NCI-H1417 treated with DMSO at 0.1 percent for 48 hours (cell line): ENCODE measurements at regions not wholly inside any gene's neighbourhood (a gene's known extent, or its start where the extent isn't known, plus 50 kb on each side); places are given as distances from the start of the nearest gene placed in this dataset.
"Not testable (repeated sequence)": the region's sequence is repeated elsewhere in the genome, so short reads cannot be mapped to it uniquely, and the experiment has no call there.

Source experiments
- DNase-seq: peaks from one replicate; lab custom pipeline; 2025; lab: John Stamatoyannopoulos, UW

GRCh38 chr14:80055667-80056496 lies 155.4 kb downstream of the DIO2 start:
- peak; percentile 26 for DNase-seq

DNA sequence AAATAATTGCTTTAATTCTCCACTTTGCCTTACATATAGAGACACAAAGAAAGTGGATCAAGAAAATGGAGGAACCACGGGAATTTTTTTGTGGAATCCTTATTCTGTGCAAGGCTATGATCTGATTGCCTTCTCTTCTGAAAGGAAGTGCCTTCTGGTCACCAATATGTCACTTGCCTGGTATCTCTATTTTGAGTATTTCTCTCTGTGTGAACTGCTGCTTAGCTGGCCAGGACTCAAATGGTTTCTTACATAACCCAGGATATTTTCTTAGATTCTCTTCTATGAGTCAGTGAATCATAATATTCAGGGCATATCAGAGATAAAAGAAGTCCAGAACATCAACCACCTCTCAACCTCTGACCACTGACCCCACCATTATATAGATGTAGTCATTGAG lies 156.1 kb downstream of the DIO2 start:
- DNase-seq = no peak

DNA sequence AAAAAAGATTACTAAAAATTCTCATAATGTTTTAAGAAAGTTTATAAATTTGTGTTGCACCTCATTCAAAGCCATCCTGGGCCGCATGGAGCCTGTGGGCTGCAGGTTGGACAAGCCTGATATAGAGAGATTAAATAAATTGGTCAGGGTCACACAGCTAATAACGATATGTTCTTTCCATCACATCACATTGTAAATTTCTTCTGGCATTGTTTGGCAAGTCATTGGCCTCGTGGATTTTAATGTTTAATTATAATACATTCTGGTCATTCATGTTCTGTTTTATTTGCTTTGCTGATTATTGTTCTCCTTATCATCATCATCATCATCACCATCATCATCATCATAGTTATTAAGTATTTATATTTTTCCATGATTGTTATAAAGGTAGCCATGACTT lies 157.3 kb downstream of the DIO2 start:
- DNase-seq = no peak

DNA sequence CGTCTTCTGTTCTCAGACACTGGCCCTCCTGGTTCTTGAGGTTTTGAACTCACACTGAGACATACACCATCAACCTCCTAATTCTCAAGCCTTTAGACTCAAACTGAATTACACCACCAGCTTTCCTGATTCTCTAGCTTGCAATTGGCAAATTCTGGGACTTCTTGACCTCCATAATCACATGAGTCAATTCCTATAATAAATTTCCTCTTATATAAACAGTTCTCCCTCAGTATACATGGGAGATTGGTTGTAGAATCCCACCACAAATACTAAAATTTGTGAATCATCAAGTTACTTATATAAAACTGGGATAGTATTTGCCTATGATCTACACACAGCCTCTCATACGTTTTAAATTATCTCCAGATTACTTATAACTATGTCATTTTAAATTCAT lies 162.2 kb downstream of the DIO2 start:
- no peak for DNase-seq

DNA sequence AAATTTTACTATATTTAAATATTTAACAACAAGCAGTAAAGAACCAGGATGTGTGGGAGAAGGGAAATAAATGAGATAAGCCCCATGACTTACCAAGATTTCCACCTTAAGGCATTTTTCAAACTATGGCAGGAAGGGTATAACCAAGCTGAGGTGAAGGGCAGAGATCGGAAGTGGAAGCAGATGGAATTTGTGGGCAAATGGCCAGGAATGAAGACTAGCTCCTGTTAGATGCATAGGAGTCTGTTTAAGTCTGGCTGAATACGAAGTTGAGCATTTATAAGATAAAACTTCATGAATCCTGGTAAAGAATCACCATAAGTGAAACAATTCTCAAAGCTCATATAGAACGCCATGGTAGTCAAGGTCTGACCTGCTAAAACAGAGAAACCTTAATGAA lies 163.5 kb downstream of the DIO2 start:
- DNase-seq = no peak

GRCh38 chr14:80037349-80037748 lies 174.0 kb downstream of the DIO2 start:
- no peak for DNase-seq

DNA sequence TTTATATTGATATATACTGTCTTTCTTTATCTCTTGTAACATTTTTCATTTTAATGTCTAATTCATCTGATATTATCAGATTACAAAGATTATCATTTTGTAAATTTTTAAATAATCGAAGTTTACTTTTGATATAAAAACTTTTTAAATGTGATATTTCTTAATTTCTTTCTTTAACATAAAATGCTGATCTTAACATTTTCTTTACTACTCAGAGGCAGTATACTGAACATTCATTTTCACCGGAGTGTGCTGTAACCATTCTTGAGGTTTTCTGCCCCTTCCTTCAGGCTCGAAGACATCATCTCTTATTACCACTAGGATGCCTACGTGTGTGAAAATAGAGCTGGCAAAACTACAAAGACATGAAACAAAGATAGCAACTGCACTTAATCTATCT lies 186.9 kb downstream of the DIO2 start:
- no peak for DNase-seq

- DNase-seq = not testable (repeated sequence)
Measured at GRCh38 chr14:80018476-80018875, 192.8 kb downstream of the DIO2 start.

DNA sequence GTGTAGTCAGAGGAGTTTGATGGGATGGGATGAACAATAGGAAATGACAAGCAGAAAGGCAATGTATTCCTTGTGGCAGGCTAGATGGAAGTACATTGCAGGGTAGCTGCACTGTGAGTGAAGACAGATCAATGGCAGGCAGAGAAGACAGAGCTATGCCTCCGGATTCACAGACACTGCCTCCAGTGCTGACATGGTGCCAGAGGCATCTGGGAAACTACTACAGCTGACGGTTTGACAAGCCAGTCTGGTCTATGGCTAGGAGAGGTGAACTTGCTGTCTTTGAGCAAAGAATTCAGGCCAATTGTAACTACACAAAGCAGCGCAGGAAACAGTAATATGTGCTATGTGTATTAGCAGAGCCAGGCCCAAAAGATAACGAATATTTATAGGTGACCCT lies 193.5 kb downstream of the DIO2 start:
- no peak for DNase-seq

GRCh38 chr14:80010245-80010644 lies 201.1 kb downstream of the DIO2 start:
- DNase-seq = not testable (repeated sequence)

DNA sequence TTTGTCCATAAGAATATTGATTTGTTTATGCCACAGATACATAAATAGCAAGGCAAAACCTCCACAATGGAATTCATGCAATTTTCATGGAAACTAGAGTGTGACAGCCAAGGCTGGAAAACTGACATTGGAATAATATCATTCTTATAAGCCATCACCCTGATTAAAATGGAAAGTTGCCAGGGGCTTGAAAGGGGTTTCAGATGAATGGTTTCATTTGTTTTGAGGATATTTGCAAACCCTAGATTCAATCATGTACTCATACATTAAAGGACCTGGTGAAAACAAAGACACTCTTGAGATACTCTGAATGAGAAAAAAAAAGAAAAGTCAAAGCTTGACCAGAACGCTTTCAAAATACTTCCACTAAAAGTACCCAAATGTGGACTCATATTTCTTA lies 205.7 kb downstream of the DIO2 start:
- DNase-seq = no peak

GRCh38 chr14:80004871-80005270 lies 206.4 kb downstream of the DIO2 start:
- DNase-seq = no peak

DNA sequence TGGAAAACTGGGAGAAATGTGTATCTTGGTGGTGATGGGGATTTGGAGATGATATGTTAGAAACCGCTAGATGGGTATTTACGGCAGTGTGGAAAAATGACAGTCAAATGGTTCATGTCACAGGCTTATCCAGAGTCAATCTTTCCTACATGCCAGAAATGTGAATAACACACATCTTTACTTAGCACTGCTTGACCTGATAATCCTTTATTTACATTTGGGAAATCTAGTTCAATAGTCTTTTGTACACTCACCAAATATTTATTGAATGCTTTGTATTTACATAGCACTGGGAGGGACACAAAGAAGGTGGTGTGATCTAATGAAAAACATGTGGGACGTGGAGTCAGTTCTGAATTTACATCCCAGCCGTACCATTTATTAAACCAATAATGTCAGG lies 208.2 kb downstream of the DIO2 start:
- DNase-seq = no peak

DNA sequence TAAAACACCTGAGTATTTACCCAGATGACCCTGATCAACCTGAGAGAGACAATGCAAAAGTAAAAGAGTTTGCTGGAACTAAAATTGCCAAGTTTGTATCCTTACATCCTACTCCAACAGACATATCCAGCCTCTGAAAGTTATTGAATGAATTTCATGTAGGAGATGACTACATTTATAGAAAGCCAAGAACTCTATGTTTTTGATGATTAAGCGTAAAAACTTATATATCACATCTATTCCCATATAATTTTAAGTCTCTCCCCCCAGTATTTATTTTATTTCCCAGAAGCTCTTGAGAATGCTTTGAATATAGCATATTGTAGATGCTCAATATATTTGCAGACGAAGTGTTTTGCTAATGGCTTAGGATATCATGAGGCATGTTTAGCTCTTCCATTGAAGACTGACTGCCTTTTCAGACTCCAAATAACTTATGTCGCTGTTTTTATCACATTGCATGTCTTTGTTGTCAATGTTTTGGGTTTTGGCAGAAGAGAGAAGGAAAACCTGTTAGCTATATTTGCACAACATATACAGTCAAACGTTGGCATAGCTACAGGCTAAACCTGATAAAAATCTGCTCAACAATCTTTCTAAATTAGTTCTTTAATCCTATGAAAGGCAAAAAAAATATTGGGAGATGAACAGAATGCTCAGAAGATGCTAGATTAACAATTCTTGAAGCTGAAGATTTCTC lies 213.6 kb downstream of the DIO2 start:
- DNase-seq = no peak

- no peak for DNase-seq
Measured at GRCh38 chr14:79992407-79993198, 218.7 kb downstream of the DIO2 start.

DNA sequence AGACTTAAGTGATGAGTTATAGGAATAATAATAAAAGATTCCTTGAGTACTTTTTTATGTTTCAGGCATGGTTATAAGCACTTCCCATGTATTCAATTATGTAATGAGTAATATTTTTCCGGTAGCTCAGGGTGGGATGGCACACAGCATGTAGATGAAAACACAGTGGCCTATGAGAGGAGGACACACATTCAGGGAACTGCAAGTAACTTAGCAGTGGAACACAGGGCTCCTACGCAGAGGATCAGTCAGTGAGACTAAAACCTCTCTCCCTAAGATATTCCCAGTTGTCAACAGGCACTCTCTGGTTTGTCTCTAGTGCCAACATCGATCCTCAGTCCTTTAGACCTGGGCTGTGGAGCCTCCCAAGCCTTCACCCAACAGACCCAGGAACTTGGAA lies 219.4 kb downstream of the DIO2 start:
- DNase-seq = no peak

DNA sequence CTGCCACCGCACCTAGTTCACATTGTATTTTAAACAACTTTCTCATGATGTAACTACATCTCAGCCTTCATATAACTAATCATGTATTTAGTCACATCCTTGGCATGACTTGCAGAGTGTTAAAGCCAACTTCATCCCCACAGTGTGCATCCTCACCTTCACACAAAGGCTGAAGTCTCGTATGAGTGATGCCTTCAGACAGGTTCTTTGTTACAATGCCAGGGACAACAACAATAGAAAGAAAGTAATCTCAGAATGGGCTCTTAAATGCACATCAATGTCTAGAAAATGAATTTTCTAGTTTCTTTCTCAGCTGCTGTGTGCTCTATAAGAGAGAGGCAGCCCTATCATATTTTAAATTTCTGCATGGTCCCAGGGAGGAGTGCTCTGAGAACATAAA lies 221.3 kb downstream of the DIO2 start:
- no peak for DNase-seq

GRCh38 chr14:79986251-79986650 lies 225.1 kb downstream of the DIO2 start:
- DNase-seq = no peak

GRCh38 chr14:79972230-79972629 lies 239.1 kb downstream of the DIO2 start:
- no peak for DNase-seq

- no peak for DNase-seq
Measured at GRCh38 chr14:79971330-79971729, 240.0 kb downstream of the DIO2 start.

DNA sequence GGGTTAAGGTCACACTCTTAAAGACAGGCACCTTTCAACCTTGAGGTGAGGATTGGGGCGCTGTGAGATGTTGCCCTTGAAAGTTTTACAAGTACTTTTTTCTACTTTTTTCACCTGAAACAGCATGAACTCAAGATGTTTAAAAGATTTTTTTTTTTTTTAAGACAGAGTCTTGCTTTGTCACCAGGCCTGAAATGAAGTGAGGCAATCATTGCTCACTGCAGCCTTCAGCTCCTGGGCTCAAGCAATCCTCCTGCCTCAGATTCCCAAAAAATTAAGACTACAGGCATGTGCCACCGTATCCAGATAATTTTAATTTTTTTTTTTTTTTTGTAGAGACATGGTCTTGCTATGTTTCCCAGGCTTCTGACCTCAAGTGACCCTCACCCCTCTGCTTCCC lies 243.9 kb downstream of the DIO2 start:
- no peak for DNase-seq

- DNase-seq = no peak
Measured at GRCh38 chr14:79967001-79967400, 244.3 kb downstream of the DIO2 start.

- DNase-seq = no peak
Measured at GRCh38 chr14:79965896-79966295, 245.4 kb downstream of the DIO2 start.
